ENCODE measurements at regions not wholly inside any gene's neighbourhood (a gene's known extent, or its start where the extent isn't known, plus 50 kb on each side); places are given as distances from the start of the nearest gene placed in this dataset.
A peak's percentile ranks its signal among the peaks of the same experiment; 100 is the strongest.

GRCh38 chr2:217340176-217340575, 480.3 kb upstream of the TNP1 start:
- DNase-seq (ENCODE audit: low spot score), result no peak

- DNase-seq (ENCODE audit: low spot score), result no peak
Measured at GRCh38 chr2:217339753-217340152, 479.9 kb upstream of the TNP1 start.

GRCh38 chr2:217338306-217338916, 478.5 kb upstream of the TNP1 start:
- DNase-seq (ENCODE audit: low spot score), result no peak

- no peak for DNase-seq (ENCODE audit: low spot score)
Measured at GRCh38 chr2:217337771-217338170, 477.9 kb upstream of the TNP1 start.

GRCh38 chr2:217336694-217337093, 476.8 kb upstream of the TNP1 start:
- DNase-seq (ENCODE audit: low spot score), result no peak

- peak; percentile 61 for DNase-seq (ENCODE audit: low spot score)
Measured at GRCh38 chr2:217335341-217335966, 475.6 kb upstream of the TNP1 start.

GRCh38 chr2:217334561-217334960, 474.7 kb upstream of the TNP1 start:
- DNase-seq (ENCODE audit: low spot score), result no peak

GRCh38 chr2:217332866-217333265, 473.0 kb upstream of the TNP1 start:
- DNase-seq (ENCODE audit: low spot score), result no peak

GRCh38 chr2:217332417-217332791, 472.5 kb upstream of the TNP1 start:
- no peak for DNase-seq (ENCODE audit: low spot score)

GRCh38 chr2:217331523-217332416, 471.9 kb upstream of the TNP1 start:
- peak; percentile 64 for DNase-seq (ENCODE audit: low spot score)

GRCh38 chr2:217330647-217331046, 470.8 kb upstream of the TNP1 start:
- no peak for DNase-seq (ENCODE audit: low spot score)

- no peak for DNase-seq (ENCODE audit: low spot score)
Measured at GRCh38 chr2:217329023-217329431, 469.2 kb upstream of the TNP1 start.

- DNase-seq (ENCODE audit: low spot score), result no peak
Measured at GRCh38 chr2:217328622-217328978, 468.7 kb upstream of the TNP1 start.

- DNase-seq (ENCODE audit: low spot score), result no peak
Measured at GRCh38 chr2:217327953-217328621, 468.2 kb upstream of the TNP1 start.

- no peak for DNase-seq (ENCODE audit: low spot score)
Measured at GRCh38 chr2:217326238-217327022, 466.6 kb upstream of the TNP1 start.

GRCh38 chr2:217325816-217326215, 466.0 kb upstream of the TNP1 start:
- DNase-seq (ENCODE audit: low spot score), result no peak

- no peak for DNase-seq (ENCODE audit: low spot score)
Measured at GRCh38 chr2:217325251-217325650, 465.4 kb upstream of the TNP1 start.

- DNase-seq (ENCODE audit: low spot score), result no peak
Measured at GRCh38 chr2:217316743-217317142, 456.9 kb upstream of the TNP1 start.

GRCh38 chr2:217314021-217314460, 454.2 kb upstream of the TNP1 start:
- peak; percentile 8 for DNase-seq (ENCODE audit: low spot score)

GRCh38 chr2:217313386-217313785, 453.5 kb upstream of the TNP1 start:
- no peak for DNase-seq (ENCODE audit: low spot score)

- DNase-seq (ENCODE audit: low spot score), result no peak
Measured at GRCh38 chr2:217309056-217309455, 449.2 kb upstream of the TNP1 start.

Data from HT-29 (cell line).